GM23248 (cell line): ENCODE measurements at regions not wholly inside any gene's neighbourhood (a gene's known extent, or its start where the extent isn't known, plus 50 kb on each side); places are given as distances from the start of the nearest gene placed in this dataset.
"Not testable (repeated sequence)": the region's sequence is repeated elsewhere in the genome, so short reads cannot be mapped to it uniquely, and the experiment has no call there.

Experiments used
- DNase-seq: peaks from one replicate; pipeline ENCODE4 v3.0.0-alpha.2; 2015
- H2AFZ ChIP-seq: fragments of 200-600 bp; sonication (generic); 2 replicates; pipeline ENCODE4 v1.6.1; 2016; ENCODE audit warnings: antibody characterized with exemption
- H3F3A ChIP-seq: fragments of 200-600 bp; sonication (generic); 2 replicates; pipeline ENCODE4 v1.6.1; 2016; ENCODE audit warnings: mild to moderate bottlenecking, antibody characterized with exemption, mixed run types; ENCODE audit not compliant: insufficient read depth
- H3K27ac ChIP-seq: fragments of 200-600 bp; sonication (generic); 2 replicates; pipeline ENCODE4 v1.5.1; 2016; ENCODE audit warnings: mild to moderate bottlenecking
- H3K27me3 ChIP-seq: fragments of 200-600 bp; sonication (generic); replicated peaks from 2 replicates; pipeline ENCODE4 v1.6.1; 2016; ENCODE audit warnings: mild to moderate bottlenecking; ENCODE audit not compliant: insufficient read depth
- H3K36me3 ChIP-seq: fragments of 200-600 bp; sonication (generic); 2 replicates; pipeline ENCODE4 v1.6.1; 2016; ENCODE audit warnings: low read depth, mild to moderate bottlenecking
- H3K4me1 ChIP-seq: fragments of 200-600 bp; sonication (generic); 2 replicates; pipeline ENCODE4 v1.6.1; 2016; ENCODE audit warnings: mild to moderate bottlenecking; ENCODE audit not compliant: insufficient read depth
- H3K4me2 ChIP-seq: fragments of 200-600 bp; sonication (generic); one replicate; pipeline ENCODE4 v1.6.1; 2016; ENCODE audit warnings: mild to moderate bottlenecking; ENCODE audit not compliant: unreplicated experiment
- H3K4me3 ChIP-seq: fragments of 200-600 bp; sonication (generic); 2 replicates; pipeline ENCODE4 v1.5.1; 2016; ENCODE audit warnings: mild to moderate bottlenecking
- H3K79me2 ChIP-seq: fragments of 200-600 bp; sonication (generic); 2 replicates; pipeline ENCODE4 v1.6.1; 2016; ENCODE audit warnings: mild to moderate bottlenecking; ENCODE audit not compliant: insufficient read depth
- H3K9ac ChIP-seq: fragments of 200-600 bp; sonication (generic); 2 replicates; pipeline ENCODE4 v1.6.1; 2016; ENCODE audit warnings: mild to moderate bottlenecking
- H3K9me2 ChIP-seq: fragments of 200-600 bp; sonication (generic); 2 replicates; pipeline ENCODE4 v1.6.1; 2016; ENCODE audit warnings: mixed run types, mild to moderate bottlenecking, moderate library complexity; ENCODE audit not compliant: insufficient read depth
- H3K9me3 ChIP-seq: fragments of 200-600 bp; sonication (generic); one replicate; pipeline ENCODE4 v1.6.1; 2017; ENCODE audit warnings: low read depth
- H4K20me1 ChIP-seq: fragments of 200-600 bp; sonication (generic); 2 replicates; pipeline ENCODE4 v1.6.0; 2016; ENCODE audit not compliant: insufficient read depth
- EZH2 ChIP-seq: fragments of 200-600 bp; sonication (generic); IDR thresholded peaks from 2 replicates; pipeline ENCODE4 v1.6.1; 2018; ENCODE audit warnings: antibody characterized with exemption, mild to moderate bottlenecking; ENCODE audit not compliant: insufficient read depth, poor library complexity, severe bottlenecking
- EZH2phosphoT487 ChIP-seq: fragments of 200-600 bp; sonication (generic); IDR thresholded peaks from 2 replicates; pipeline ENCODE4 v1.6.1; 2018; ENCODE audit warnings: antibody characterized with exemption, moderate library complexity, mild to moderate bottlenecking, low read depth; ENCODE audit not compliant: insufficient read depth
- WGBS, 2 experiments: methylation state at CpG; one replicate each; pipeline ENCODE4 v1.1.6; 2015 to 2017; ENCODE audit warnings: low lambda C conversion rate in 2 of 2, low coverage in 1 of 2; ENCODE audit errors: missing lambda C conversion rate in 2 of 2; 5-methylcytosine and 5-hydroxymethylcytosine counted together
- in situ Hi-C: fragments of 300-500 bp; cut with MboI; formaldehyde crosslinking; loops from 2 replicates; pipeline ENCODE4 v1.15.0; 2020

DNA sequence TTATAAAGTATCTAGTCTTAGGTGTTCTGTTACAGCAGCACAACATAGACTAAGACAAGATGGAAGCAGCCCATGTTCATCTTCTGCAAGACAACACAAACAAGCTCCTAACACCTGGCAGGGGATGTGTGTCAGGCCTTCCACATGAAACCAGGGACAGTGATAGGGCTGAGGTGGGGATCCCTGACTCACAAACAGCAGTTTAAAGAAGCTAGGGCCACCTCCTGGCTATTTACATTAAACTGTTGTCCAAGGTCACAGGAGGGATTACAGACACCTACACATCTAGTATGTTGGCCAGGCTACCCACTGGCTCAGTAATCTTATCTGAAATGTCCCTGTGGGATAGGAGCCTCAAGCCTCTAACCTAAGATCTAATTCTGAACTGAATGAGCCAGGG, 211.3 kb downstream of the MINAR1 start:
- no peak overlapping the region for H3K4me3 ChIP-seq
- no peaks in the 10 kb centered on the region; the same call in 1 of the 2 replicates for H3K36me3 ChIP-seq
- H3K9me2 ChIP-seq: no peaks in the 10 kb centered on the region
- no peaks in the 10 kb centered on the region for H4K20me1 ChIP-seq
- in situ Hi-C loops: no loop called here
- H2AFZ ChIP-seq: no peak overlapping the region
- TF ChIP-seq EZH2 (no peak), EZH2phosphoT487 (no peak)
- no peak overlapping the region for H3K4me2 ChIP-seq
- H3K27me3 ChIP-seq: no peaks in the 10 kb centered on the region
- H3K27ac ChIP-seq: no peak overlapping the region
- DNase-seq: no peak
- no peaks in the 10 kb centered on the region for H3K9me3 ChIP-seq
- H3F3A ChIP-seq: peaks cover 35% of the 10 kb centered on the region
- no peaks in the 10 kb centered on the region for H3K79me2 ChIP-seq
- no peak overlapping the region for H3K9ac ChIP-seq
- peaks cover 38% of the 10 kb centered on the region for H3K4me1 ChIP-seq

- H3K9ac ChIP-seq: no peak overlapping the region
- no peaks in the 10 kb centered on the region for H3K27me3 ChIP-seq
- H3K79me2 ChIP-seq: no peaks in the 10 kb centered on the region
- H3K4me2 ChIP-seq: peak overlapping the region; percentile 1
- no peaks in the 10 kb centered on the region for H3K9me3 ChIP-seq
- H3K4me3 ChIP-seq: no peak overlapping the region
- WGBS, 2 experiments: 1 to 2% methylated on average over 2 of the region's 2 CpGs
- no peak overlapping the region for H2AFZ ChIP-seq
- H3K9me2 ChIP-seq: no peaks in the 10 kb centered on the region
- peaks cover 38% of the 10 kb centered on the region for H3K4me1 ChIP-seq
- H3K36me3 ChIP-seq: no peaks in the 10 kb centered on the region; the same call in 1 of the 2 replicates
- TF ChIP-seq EZH2: no peak
- in situ Hi-C loops: no loop called here
- peak overlapping the region; percentile 3; the same call in 1 of the 2 replicates for H3K27ac ChIP-seq
- H3F3A ChIP-seq: peaks cover 32% of the 10 kb centered on the region
- peak; percentile 87 for DNase-seq
- H4K20me1 ChIP-seq: no peaks in the 10 kb centered on the region
Observed at GRCh38 chr15:79644091-79644490, 212.0 kb downstream of the MINAR1 start.

DNA sequence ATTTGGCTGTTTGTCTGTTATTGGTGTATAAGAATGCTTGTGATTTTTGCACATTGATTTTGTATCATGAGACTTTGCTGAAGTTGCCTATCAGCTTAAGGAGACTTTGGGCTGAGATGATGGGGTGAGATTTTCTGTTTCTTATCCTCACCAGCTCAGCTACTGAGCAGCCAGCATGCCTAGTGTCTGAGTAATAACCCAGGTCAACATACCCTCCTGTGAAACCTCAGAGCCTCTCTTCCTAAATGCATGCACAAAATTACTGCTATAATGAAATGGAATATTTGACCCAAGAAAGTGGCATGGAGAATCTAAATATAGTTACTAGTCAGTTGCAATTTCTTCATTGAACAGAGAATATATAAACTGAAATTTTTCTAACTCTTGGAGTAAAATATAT, 220.8 kb downstream of the MINAR1 start:
- H3K36me3 ChIP-seq: not testable (repeated sequence)

GRCh38 chr15:79653533-79653932, 221.4 kb downstream of the MINAR1 start:
- no peak overlapping the region for H3K4me3 ChIP-seq
- TF ChIP-seq EZH2phosphoT487 (no peak), EZH2 (no peak)
- 63 to 76% methylated on average over 1 of the region's 1 CpG for WGBS, 2 experiments
- H3K27ac ChIP-seq: no peak overlapping the region
- H2AFZ ChIP-seq: no peak overlapping the region
- in situ Hi-C loops: no loop called here
- no peak for DNase-seq
- H3K79me2 ChIP-seq: no peaks in the 10 kb centered on the region
- H4K20me1 ChIP-seq: no peaks in the 10 kb centered on the region
- H3F3A ChIP-seq: no peaks in the 10 kb centered on the region
- H3K9ac ChIP-seq: no peak overlapping the region
- peaks cover 9% of the 10 kb centered on the region; the same call in 1 of the 2 replicates for H3K4me1 ChIP-seq
- H3K4me2 ChIP-seq: no peak overlapping the region
- H3K36me3 ChIP-seq: no peaks in the 10 kb centered on the region
- no peaks in the 10 kb centered on the region for H3K27me3 ChIP-seq
- no peaks in the 10 kb centered on the region for H3K9me3 ChIP-seq
- no peaks in the 10 kb centered on the region for H3K9me2 ChIP-seq

More for the DNA sequence above, 220.8 kb downstream of the MINAR1 start:
- DNase-seq: peak; percentile 35
- H3F3A ChIP-seq, H4K20me1 ChIP-seq, H3K9me3 ChIP-seq, H3K27me3 ChIP-seq, H3K27ac ChIP-seq, H2AFZ ChIP-seq, H3K4me3 ChIP-seq, H3K9ac ChIP-seq, H3K4me1 ChIP-seq, H3K79me2 ChIP-seq, in situ Hi-C loops, H3K4me2 ChIP-seq, H3K9me2 ChIP-seq: not testable (repeated sequence)

DNA sequence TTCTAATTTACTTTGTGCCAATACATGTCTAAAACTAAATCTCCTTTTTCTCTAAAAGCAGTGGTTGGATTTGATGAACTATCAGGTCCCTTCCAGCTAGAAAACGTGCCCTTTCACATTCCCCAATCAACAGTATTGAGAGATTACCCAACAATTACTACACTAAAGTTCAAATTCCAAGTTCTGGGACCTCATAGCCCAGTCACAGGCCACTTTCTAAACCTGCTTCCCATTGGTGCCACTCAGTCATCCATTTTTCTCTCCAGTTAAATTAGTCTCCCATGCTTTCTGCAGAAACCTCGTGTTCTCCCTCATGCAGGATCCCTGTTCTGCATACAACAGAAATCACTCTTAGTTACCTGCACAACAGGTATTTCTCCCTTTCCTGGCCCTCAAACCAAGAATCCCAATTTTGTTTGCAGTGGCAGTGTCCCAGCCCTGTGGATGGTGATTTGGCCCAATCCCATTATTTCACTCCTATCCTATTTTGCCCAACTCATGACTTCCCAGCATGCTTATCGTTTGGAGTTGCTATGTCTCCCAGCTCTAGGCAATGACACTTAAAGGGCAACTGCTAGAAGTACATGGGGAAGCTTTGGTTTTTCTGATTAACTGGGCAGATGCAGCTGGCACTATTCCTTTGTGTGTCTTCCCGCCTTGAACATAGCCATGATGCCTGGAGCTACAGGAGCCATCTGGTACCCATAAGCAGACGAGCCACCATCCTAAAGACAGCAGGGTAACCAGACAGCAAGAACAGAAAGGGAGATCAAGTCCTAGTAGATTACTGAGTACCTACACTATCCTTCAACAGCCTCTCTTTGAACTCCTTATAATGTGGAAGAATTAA, 224.2 kb downstream of the MINAR1 start:
- no peak overlapping the region for H2AFZ ChIP-seq
- WGBS, 2 experiments: 55 to 62% methylated on average over 5 of the region's 5 CpGs
- no peaks in the 10 kb centered on the region for H3K9me2 ChIP-seq
- H3K27me3 ChIP-seq: no peaks in the 10 kb centered on the region
- H3K36me3 ChIP-seq: no peaks in the 10 kb centered on the region
- H3K27ac ChIP-seq: no peak overlapping the region
- peaks cover 9% of the 10 kb centered on the region; the same call in 1 of the 2 replicates for H3K4me1 ChIP-seq
- H4K20me1 ChIP-seq: no peaks in the 10 kb centered on the region
- no peak overlapping the region for H3K4me2 ChIP-seq
- no peaks in the 10 kb centered on the region for H3K9me3 ChIP-seq
- no peaks in the 10 kb centered on the region for H3F3A ChIP-seq
- no peaks in the 10 kb centered on the region for H3K79me2 ChIP-seq
- H3K4me3 ChIP-seq: no peak overlapping the region
- in situ Hi-C loops: no loop called here
- DNase-seq: no peak
- TF ChIP-seq EZH2phosphoT487 (no peak), EZH2 (no peak)
- no peak overlapping the region for H3K9ac ChIP-seq
